ENCODE measurements at regions not wholly inside any gene's neighbourhood (a gene's known extent, or its start where the extent isn't known, plus 50 kb on each side); places are given as distances from the start of the nearest gene placed in this dataset.

GRCh38 chr3:137642831-137643230 is 121.3 kb upstream of the SOX14 start:
- no peak overlapping the region for H3K4me3 ChIP-seq (ENCODE audit: low read depth in 1 of 3, low read length in 3 of 3)
- TF ChIP-seq FOXA1 (IDR thresholded peaks at IDR 0.05) (no peak), SP1 (IDR thresholded peaks at IDR 0.05) (no peak), EGR1 (IDR thresholded peaks at IDR 0.05; ENCODE audit: low read depth in 2 of 2) (no peak), ATF3 (IDR thresholded peaks at IDR 0.05) (no peak), NR2F2 (IDR thresholded peaks at IDR 0.05) (no peak), JUND (IDR thresholded peaks at IDR 0.05) (no peak), TAF1 (conservative IDR thresholded peaks at IDR 0.05) (no peak), GABPA (IDR thresholded peaks at IDR 0.05 in 1 of 2, conservative IDR thresholded peaks at IDR 0.05 in 1 of 2) (no peak), RXRA (IDR thresholded peaks at IDR 0.05) (no peak), HNF4G (IDR thresholded peaks at IDR 0.05) (no peak), FOXA2 (IDR thresholded peaks at IDR 0.05) (no peak), YY1 (IDR thresholded peaks at IDR 0.05) (no peak)
- TF ChIP-seq, protein P1, sequence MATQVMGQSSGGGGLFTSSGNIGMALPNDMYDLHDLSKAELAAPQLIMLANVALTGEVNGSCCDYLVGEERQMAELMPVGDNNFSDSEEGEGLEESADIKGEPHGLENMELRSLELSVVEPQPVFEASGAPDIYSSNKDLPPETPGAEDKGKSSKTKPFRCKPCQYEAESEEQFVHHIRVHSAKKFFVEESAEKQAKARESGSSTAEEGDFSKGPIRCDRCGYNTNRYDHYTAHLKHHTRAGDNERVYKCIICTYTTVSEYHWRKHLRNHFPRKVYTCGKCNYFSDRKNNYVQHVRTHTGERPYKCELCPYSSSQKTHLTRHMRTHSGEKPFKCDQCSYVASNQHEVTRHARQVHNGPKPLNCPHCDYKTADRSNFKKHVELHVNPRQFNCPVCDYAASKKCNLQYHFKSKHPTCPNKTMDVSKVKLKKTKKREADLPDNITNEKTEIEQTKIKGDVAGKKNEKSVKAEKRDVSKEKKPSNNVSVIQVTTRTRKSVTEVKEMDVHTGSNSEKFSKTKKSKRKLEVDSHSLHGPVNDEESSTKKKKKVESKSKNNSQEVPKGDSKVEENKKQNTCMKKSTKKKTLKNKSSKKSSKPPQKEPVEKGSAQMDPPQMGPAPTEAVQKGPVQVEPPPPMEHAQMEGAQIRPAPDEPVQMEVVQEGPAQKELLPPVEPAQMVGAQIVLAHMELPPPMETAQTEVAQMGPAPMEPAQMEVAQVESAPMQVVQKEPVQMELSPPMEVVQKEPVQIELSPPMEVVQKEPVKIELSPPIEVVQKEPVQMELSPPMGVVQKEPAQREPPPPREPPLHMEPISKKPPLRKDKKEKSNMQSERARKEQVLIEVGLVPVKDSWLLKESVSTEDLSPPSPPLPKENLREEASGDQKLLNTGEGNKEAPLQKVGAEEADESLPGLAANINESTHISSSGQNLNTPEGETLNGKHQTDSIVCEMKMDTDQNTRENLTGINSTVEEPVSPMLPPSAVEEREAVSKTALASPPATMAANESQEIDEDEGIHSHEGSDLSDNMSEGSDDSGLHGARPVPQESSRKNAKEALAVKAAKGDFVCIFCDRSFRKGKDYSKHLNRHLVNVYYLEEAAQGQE (IDR thresholded peaks at IDR 0.05): no peak
- TF ChIP-seq, protein P2, sequence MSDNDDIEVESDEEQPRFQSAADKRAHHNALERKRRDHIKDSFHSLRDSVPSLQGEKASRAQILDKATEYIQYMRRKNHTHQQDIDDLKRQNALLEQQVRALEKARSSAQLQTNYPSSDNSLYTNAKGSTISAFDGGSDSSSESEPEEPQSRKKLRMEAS (IDR thresholded peaks at IDR 0.05): no peak
- TF ChIP-seq, protein P3, sequence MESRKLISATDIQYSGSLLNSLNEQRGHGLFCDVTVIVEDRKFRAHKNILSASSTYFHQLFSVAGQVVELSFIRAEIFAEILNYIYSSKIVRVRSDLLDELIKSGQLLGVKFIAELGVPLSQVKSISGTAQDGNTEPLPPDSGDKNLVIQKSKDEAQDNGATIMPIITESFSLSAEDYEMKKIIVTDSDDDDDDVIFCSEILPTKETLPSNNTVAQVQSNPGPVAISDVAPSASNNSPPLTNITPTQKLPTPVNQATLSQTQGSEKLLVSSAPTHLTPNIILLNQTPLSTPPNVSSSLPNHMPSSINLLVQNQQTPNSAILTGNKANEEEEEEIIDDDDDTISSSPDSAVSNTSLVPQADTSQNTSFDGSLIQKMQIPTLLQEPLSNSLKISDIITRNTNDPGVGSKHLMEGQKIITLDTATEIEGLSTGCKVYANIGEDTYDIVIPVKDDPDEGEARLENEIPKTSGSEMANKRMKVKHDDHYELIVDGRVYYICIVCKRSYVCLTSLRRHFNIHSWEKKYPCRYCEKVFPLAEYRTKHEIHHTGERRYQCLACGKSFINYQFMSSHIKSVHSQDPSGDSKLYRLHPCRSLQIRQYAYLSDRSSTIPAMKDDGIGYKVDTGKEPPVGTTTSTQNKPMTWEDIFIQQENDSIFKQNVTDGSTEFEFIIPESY (IDR thresholded peaks at IDR 0.05): no peak
- no peaks in the 10 kb centered on the region for H3K36me3 ChIP-seq (ENCODE audit: control insufficient read depth in 4 of 4, insufficient read depth in 3 of 4, low read depth in 1 of 4, low read length in 3 of 4)
- peaks cover 0 to 2% (median 0%) of the 10 kb centered on the region in 4 donors for H3K9me3 ChIP-seq (ENCODE audit: control insufficient read depth in 4 of 4, low read length in 3 of 4)
- H3K27ac ChIP-seq (ENCODE audit: low read depth in 1 of 2, low read length in 2 of 2): no peak overlapping the region
- no peak overlapping the region for H3K9ac ChIP-seq (ENCODE audit: low read depth in 1 of 2, low read length in 2 of 2)
- 15% methylated on average over 10 of the region's 10 CpGs for WGBS
- peaks cover 0 to 10% (median 2%) of the 10 kb centered on the region in 4 donors for H3K27me3 ChIP-seq (ENCODE audit: control insufficient read depth in 4 of 4, insufficient read depth in 4 of 4, low read length in 3 of 4)
- DNase-seq (ENCODE audit: low spot score): no peak
- no peaks in the 10 kb centered on the region for H3K4me1 ChIP-seq (ENCODE audit: control insufficient read depth in 4 of 4, insufficient read depth in 4 of 4, low read length in 3 of 4)

- no peaks in the 10 kb centered on the region for H3K9me3 ChIP-seq (ENCODE audit: control insufficient read depth in 4 of 4, low read length in 3 of 4)
- no peak overlapping the region for H3K4me3 ChIP-seq (ENCODE audit: low read depth in 1 of 3, low read length in 3 of 3)
- DNase-seq (ENCODE audit: low spot score): no peak
- H3K4me1 ChIP-seq (ENCODE audit: control insufficient read depth in 4 of 4, insufficient read depth in 4 of 4, low read length in 3 of 4): no peaks in the 10 kb centered on the region
- H3K27me3 ChIP-seq (ENCODE audit: control insufficient read depth in 4 of 4, insufficient read depth in 4 of 4, low read length in 3 of 4): peaks cover 0 to 10% (median 3%) of the 10 kb centered on the region in 4 donors
- H3K9ac ChIP-seq (ENCODE audit: low read depth in 1 of 2, low read length in 2 of 2): no peak overlapping the region
- 19% methylated on average over 5 of the region's 5 CpGs for WGBS
- no peak overlapping the region for H3K27ac ChIP-seq (ENCODE audit: low read depth in 1 of 2, low read length in 2 of 2)
- H3K36me3 ChIP-seq (ENCODE audit: control insufficient read depth in 4 of 4, insufficient read depth in 3 of 4, low read depth in 1 of 4, low read length in 3 of 4): no peaks in the 10 kb centered on the region
- TF ChIP-seq GABPA (IDR thresholded peaks at IDR 0.05 in 1 of 2, conservative IDR thresholded peaks at IDR 0.05 in 1 of 2): no peak
- TF ChIP-seq ATF3 (IDR thresholded peaks at IDR 0.05): no peak
- TF ChIP-seq, protein P1 (IDR thresholded peaks at IDR 0.05): no peak
- no peak for TF ChIP-seq TAF1 (conservative IDR thresholded peaks at IDR 0.05)
- TF ChIP-seq, protein P4, sequence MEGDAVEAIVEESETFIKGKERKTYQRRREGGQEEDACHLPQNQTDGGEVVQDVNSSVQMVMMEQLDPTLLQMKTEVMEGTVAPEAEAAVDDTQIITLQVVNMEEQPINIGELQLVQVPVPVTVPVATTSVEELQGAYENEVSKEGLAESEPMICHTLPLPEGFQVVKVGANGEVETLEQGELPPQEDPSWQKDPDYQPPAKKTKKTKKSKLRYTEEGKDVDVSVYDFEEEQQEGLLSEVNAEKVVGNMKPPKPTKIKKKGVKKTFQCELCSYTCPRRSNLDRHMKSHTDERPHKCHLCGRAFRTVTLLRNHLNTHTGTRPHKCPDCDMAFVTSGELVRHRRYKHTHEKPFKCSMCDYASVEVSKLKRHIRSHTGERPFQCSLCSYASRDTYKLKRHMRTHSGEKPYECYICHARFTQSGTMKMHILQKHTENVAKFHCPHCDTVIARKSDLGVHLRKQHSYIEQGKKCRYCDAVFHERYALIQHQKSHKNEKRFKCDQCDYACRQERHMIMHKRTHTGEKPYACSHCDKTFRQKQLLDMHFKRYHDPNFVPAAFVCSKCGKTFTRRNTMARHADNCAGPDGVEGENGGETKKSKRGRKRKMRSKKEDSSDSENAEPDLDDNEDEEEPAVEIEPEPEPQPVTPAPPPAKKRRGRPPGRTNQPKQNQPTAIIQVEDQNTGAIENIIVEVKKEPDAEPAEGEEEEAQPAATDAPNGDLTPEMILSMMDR (IDR thresholded peaks at IDR 0.05; ENCODE audit: low read depth, low read length, missing input control): no peak
- no peak for TF ChIP-seq FOXA2 (IDR thresholded peaks at IDR 0.05)
- no peak for TF ChIP-seq HNF4G (IDR thresholded peaks at IDR 0.05)
- no peak for TF ChIP-seq RAD21 (IDR thresholded peaks at IDR 0.05)
- TF ChIP-seq HNF4A (conservative IDR thresholded peaks at IDR 0.05): no peak
- TF ChIP-seq NR2F2 (IDR thresholded peaks at IDR 0.05): no peak
- TF ChIP-seq JUND (IDR thresholded peaks at IDR 0.05): no peak
- TF ChIP-seq SP1 (IDR thresholded peaks at IDR 0.05): no peak
- TF ChIP-seq FOXA1 (IDR thresholded peaks at IDR 0.05): no peak
- no peak for TF ChIP-seq RXRA (IDR thresholded peaks at IDR 0.05)
- no peak for TF ChIP-seq EGR1 (IDR thresholded peaks at IDR 0.05; ENCODE audit: low read depth in 2 of 2)
These were observed 116.9 kb upstream of the SOX14 start for GRCh38 chr3:137647179-137647578.

All from liver (tissue), 8 donors.